ENCODE measurements at regions not wholly inside any gene's neighbourhood (a gene's known extent, or its start where the extent isn't known, plus 50 kb on each side); places are given as distances from the start of the nearest gene placed in this dataset.

GRCh38 chr4:104393655-104394324 lies 100.9 kb downstream of the CXXC4 start:
- TF ChIP-seq, protein P1, sequence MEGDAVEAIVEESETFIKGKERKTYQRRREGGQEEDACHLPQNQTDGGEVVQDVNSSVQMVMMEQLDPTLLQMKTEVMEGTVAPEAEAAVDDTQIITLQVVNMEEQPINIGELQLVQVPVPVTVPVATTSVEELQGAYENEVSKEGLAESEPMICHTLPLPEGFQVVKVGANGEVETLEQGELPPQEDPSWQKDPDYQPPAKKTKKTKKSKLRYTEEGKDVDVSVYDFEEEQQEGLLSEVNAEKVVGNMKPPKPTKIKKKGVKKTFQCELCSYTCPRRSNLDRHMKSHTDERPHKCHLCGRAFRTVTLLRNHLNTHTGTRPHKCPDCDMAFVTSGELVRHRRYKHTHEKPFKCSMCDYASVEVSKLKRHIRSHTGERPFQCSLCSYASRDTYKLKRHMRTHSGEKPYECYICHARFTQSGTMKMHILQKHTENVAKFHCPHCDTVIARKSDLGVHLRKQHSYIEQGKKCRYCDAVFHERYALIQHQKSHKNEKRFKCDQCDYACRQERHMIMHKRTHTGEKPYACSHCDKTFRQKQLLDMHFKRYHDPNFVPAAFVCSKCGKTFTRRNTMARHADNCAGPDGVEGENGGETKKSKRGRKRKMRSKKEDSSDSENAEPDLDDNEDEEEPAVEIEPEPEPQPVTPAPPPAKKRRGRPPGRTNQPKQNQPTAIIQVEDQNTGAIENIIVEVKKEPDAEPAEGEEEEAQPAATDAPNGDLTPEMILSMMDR (IDR thresholded peaks at IDR 0.05; ENCODE audit: unreplicated experiment) = no peak
- no peaks in the 10 kb centered on the region for H3K36me3 Mint-ChIP-seq (ENCODE audit: low read depth, unreplicated experiment)
- H3K27me3 Mint-ChIP-seq (ENCODE audit: unreplicated experiment) = peaks cover 3% of the 10 kb centered on the region
- no peak overlapping the region for H3K27ac Mint-ChIP-seq (ENCODE audit: unreplicated experiment)
- no peak overlapping the region for H3K4me3 Mint-ChIP-seq (ENCODE audit: unreplicated experiment)
- H3K9me3 Mint-ChIP-seq (ENCODE audit: unreplicated experiment) = no peaks in the 10 kb centered on the region
- no peaks in the 10 kb centered on the region for H3K4me1 Mint-ChIP-seq (ENCODE audit: unreplicated experiment)
- DNase-seq (ENCODE audit: low spot score) = no peak

DNA sequence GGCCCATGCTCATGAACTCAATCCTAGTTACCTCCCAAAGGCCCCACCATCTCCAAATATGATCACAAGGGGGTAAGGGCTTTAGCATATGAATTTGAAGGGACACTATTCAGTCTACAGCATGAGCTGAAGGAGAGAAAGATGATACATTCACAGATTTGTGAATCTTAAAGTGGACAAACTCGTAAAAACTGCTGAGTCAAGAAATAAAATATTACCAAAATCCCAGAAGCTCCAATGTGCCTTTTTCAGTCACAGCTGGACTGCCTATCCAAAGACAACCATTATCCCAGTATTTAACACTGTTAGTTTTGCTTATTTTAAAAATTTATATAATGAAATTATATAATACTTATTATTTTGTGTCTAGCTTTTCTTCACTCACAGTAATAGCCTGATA lies 109.0 kb downstream of the CXXC4 start:
- no peaks in the 10 kb centered on the region for H3K9me3 Mint-ChIP-seq (ENCODE audit: unreplicated experiment)
- no peak for DNase-seq (ENCODE audit: low spot score)
- no peaks in the 10 kb centered on the region for H3K36me3 Mint-ChIP-seq (ENCODE audit: low read depth, unreplicated experiment)
- no peak overlapping the region for H3K4me3 Mint-ChIP-seq (ENCODE audit: unreplicated experiment)
- TF ChIP-seq, protein P1 (IDR thresholded peaks at IDR 0.05; ENCODE audit: unreplicated experiment) = no peak
- H3K27me3 Mint-ChIP-seq (ENCODE audit: unreplicated experiment) = no peaks in the 10 kb centered on the region
- no peak overlapping the region for H3K27ac Mint-ChIP-seq (ENCODE audit: unreplicated experiment)
- H3K4me1 Mint-ChIP-seq (ENCODE audit: unreplicated experiment) = no peaks in the 10 kb centered on the region

DNA sequence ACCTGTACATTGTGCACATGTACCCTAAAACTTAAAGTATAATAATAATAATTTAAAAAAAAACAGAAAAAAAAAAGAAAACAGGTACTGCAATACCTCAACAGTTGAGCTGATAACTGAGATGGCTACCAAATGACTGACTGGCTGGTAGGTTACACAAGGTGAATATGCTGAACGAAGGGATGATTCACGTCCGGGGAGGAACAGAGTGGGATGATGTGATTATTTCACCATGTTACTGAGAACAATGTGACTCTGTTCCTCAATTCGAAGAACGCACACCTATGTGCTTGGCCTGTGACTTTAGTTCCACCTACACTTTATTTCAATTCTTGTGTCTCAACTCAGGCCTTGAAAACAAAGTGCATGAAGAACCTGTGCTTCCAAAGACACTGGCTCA lies 111.7 kb downstream of the CXXC4 start:
- Mint-ChIP-seq H3K4me3 (ENCODE audit: unreplicated experiment) (no peak overlapping the region), H3K4me1 (ENCODE audit: unreplicated experiment) (no peaks in the 10 kb centered on the region), H3K36me3 (ENCODE audit: low read depth, unreplicated experiment) (no peaks in the 10 kb centered on the region), H3K27me3 (ENCODE audit: unreplicated experiment) (peaks cover 2% of the 10 kb centered on the region), H3K9me3 (ENCODE audit: unreplicated experiment) (no peaks in the 10 kb centered on the region), H3K27ac (ENCODE audit: unreplicated experiment) (no peak overlapping the region)
- DNase-seq (ENCODE audit: low spot score) = no peak
- TF ChIP-seq, protein P1 (IDR thresholded peaks at IDR 0.05; ENCODE audit: unreplicated experiment) = no peak

GRCh38 chr4:104381729-104382128 lies 113.0 kb downstream of the CXXC4 start:
- no peaks in the 10 kb centered on the region for H3K9me3 Mint-ChIP-seq (ENCODE audit: unreplicated experiment)
- DNase-seq (ENCODE audit: low spot score) = no peak
- H3K4me3 Mint-ChIP-seq (ENCODE audit: unreplicated experiment) = no peak overlapping the region
- H3K27ac Mint-ChIP-seq (ENCODE audit: unreplicated experiment) = no peak overlapping the region
- no peaks in the 10 kb centered on the region for H3K4me1 Mint-ChIP-seq (ENCODE audit: unreplicated experiment)
- no peaks in the 10 kb centered on the region for H3K36me3 Mint-ChIP-seq (ENCODE audit: low read depth, unreplicated experiment)
- TF ChIP-seq, protein P1 (IDR thresholded peaks at IDR 0.05; ENCODE audit: unreplicated experiment) = no peak
- H3K27me3 Mint-ChIP-seq (ENCODE audit: unreplicated experiment) = peaks cover 2% of the 10 kb centered on the region

GRCh38 chr4:104365618-104366017 lies 129.1 kb downstream of the CXXC4 start:
- Mint-ChIP-seq H3K27ac (ENCODE audit: unreplicated experiment) (no peak overlapping the region), H3K9me3 (ENCODE audit: unreplicated experiment) (no peaks in the 10 kb centered on the region), H3K27me3 (ENCODE audit: unreplicated experiment) (no peaks in the 10 kb centered on the region), H3K4me1 (ENCODE audit: unreplicated experiment) (no peaks in the 10 kb centered on the region), H3K4me3 (ENCODE audit: unreplicated experiment) (no peak overlapping the region), H3K36me3 (ENCODE audit: low read depth, unreplicated experiment) (no peaks in the 10 kb centered on the region)
- TF ChIP-seq, protein P1 (IDR thresholded peaks at IDR 0.05; ENCODE audit: unreplicated experiment) = no peak
- no peak for DNase-seq (ENCODE audit: low spot score)

Measured in endothelial cell (in vitro differentiated cells).